22Rv1 (cell line): ENCODE measurements at regions not wholly inside any gene's neighbourhood (a gene's known extent, or its start where the extent isn't known, plus 50 kb on each side); places are given as distances from the start of the nearest gene placed in this dataset.
"Not testable (repeated sequence)": the region's sequence is repeated elsewhere in the genome, so short reads cannot be mapped to it uniquely, and the experiment has no call there.

Experiments used
- H3K27ac ChIP-seq: fragments of 450-650 bp; 2 replicates; pipeline ENCODE4 v1.5.1; 2017
- CTCF ChIP-seq: fragments of 450-650 bp; IDR thresholded peaks from 2 replicates; pipeline ENCODE4 v1.5.1; 2017; ENCODE audit warnings: mild to moderate bottlenecking
- ZFX ChIP-seq: fragments of 450-650 bp; IDR thresholded peaks from 2 replicates; pipeline ENCODE4 v1.6.1; 2017; ENCODE audit warnings: antibody characterized with exemption, borderline replicate concordance

- TF ChIP-seq CTCF (no peak), ZFX (no peak)
- H3K27ac ChIP-seq, result no peak overlapping the region
Observed at GRCh38 chr2:167592441-167592840, 655.0 kb downstream of the STK39 start.

DNA sequence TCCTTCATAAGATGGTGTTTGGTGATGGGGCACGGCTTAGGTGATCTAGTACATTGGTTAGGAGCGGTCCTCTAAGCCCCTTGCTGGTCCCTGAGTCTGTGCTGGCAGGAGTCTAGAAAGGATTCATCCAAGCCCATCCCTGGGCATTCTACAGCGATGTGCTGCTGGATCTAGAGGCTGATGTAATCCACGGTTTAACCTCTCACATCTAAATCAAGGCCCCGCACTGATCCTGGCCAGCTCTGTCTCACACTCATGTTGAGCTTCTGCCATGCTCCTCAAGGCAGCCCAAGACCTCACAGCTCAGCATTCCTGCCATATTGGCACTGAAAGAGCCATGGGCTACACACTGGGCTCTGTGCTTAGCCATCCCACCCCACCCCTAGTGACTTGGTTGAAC, 664.8 kb downstream of the STK39 start:
- TF ChIP-seq ZFX (no peak), CTCF (no peak)
- H3K27ac ChIP-seq, result no peak overlapping the region

- no peak overlapping the region for H3K27ac ChIP-seq
- no peak for TF ChIP-seq CTCF
- TF ChIP-seq ZFX, result no peak
Observed at GRCh38 chr2:167581961-167582574, 665.3 kb downstream of the STK39 start.

- H3K27ac ChIP-seq, result no peak overlapping the region
- no peak for TF ChIP-seq ZFX
Observed at GRCh38 chr2:167579826-167580225, 667.6 kb downstream of the STK39 start.

DNA sequence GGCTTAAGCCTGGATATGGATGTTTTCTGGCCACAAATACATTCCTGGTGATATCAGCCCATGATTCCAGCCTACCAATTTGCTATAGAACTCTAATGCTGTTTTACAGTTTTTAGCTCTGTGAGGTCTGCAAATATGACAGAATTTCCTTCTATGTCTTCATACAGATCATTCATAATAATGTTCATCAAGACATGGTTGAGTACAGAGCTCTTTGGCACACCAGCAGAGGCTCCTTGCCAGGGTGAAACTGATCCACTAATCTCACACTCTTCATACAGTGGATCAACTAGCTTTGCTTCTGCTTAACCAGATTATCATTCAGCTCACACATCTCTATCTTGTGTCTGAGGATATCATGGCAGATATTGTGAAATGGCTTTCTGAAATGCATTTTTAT, 672.1 kb downstream of the STK39 start:
- TF ChIP-seq ZFX (no peak), CTCF (no peak)
- H3K27ac ChIP-seq, result no peak overlapping the region

GRCh38 chr2:167572883-167573619, 674.3 kb downstream of the STK39 start:
- H3K27ac ChIP-seq, result no peak overlapping the region
- TF ChIP-seq ZFX, result no peak
- no peak for TF ChIP-seq CTCF

DNA sequence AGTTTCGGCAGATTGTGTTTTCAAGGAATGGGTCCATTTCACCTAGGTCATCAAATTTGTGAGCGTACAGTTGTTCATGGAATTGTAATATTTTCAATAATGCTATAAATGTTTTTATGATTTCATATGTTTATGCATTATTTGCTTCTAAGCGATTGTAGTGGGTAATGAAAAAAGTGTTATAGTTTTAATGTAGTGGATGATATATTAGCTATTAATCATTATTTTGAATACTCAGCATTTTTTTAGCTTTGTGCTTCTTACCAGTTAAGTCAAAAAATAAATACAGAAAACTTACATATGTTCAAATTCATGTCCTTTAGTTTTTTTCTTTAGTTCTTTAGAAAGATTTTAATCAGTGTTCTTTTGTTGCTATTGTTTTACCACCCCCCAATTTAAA, 677.0 kb downstream of the STK39 start:
- no peak overlapping the region for H3K27ac ChIP-seq
- TF ChIP-seq CTCF (no peak), ZFX (no peak)

GRCh38 chr2:167563885-167564619, 675.8 kb downstream of the XIRP2 start:
- not testable (repeated sequence) for H3K27ac ChIP-seq

DNA sequence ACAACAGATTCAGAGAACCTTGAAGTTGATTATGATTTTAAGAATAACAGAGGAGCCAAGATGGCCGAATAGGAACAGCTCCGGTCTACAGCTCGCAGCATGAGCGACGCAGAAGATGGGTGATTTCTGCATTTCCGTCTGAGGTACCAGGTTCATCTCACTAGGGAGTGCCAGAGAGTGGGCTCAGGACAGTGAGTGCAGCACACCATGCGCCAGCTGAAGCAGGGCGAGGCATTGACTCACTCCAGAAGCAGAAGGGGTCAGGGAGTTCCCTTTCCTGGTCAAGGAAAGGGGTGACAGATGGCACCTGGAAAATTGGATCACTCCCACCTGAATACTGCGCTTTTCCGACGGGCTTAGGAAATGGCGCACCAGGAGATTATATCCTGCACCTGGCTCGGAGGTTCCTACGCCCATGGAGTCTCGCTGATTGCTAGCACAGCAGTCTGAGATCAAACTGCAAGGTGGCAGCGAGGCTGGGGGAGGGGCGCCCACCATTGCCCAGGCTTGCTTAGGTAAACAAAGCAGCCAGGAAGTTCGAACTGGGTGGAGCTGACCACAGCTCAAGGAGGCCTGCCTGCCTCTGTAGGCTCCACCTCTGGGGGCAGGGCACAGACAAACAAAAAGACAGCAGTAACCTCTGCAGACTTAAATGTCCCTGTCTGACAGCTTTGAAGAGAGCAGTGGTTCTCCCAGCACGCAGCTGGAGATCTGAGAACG, 670.2 kb downstream of the XIRP2 start:
- H3K27ac ChIP-seq, result not testable (repeated sequence)
